GM13977 (cell line): ENCODE measurements at regions not wholly inside any gene's neighbourhood (a gene's known extent, or its start where the extent isn't known, plus 50 kb on each side); places are given as distances from the start of the nearest gene placed in this dataset.

Experiments
- DNase-seq: peaks from one replicate; pipeline ENCODE4 v3.0.0; 2012; ENCODE audit warnings: low spot score
- in situ Hi-C: fragments of 300-500 bp; cut with MboI; formaldehyde crosslinking; loops from one replicate; pipeline ENCODE4 v1.12.0; 2022; ENCODE audit warnings: low sequenced_read_pairs, low pct_unique_long_range_greater_than_20kb, mixed read lengths, inconsistent platforms; ENCODE audit not compliant: unreplicated experiment
- TF ChIP-seq, protein P1 (sequence below): IDR thresholded peaks from 2 replicates; pipeline ENCODE4 v1.5.1; 2012; ENCODE audit warnings: mild to moderate bottlenecking, control low read depth; ENCODE audit not compliant: insufficient read depth; ENCODE audit errors: extremely low read depth, missing control alignments

DNA sequence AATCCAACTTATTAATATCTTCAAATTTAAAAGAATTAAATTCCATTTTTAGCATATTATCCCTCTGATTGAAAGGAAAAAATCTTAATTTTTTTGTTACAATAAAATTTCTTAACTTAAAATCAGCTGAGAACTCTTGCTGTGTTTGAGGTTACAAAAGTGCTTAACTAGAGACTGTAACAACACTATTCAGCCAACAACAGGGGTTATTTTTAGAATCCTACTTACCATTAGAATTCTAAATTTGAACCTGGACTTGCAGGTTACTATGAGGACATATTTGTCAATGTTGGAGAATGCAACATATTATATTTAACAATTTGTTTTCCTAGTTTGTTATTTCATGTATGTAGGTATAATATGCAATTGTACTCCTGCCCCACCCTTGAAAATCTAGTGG is 238.1 kb upstream of the CXXC4 start:
- DNase-seq: no peak
- TF ChIP-seq, protein P1, sequence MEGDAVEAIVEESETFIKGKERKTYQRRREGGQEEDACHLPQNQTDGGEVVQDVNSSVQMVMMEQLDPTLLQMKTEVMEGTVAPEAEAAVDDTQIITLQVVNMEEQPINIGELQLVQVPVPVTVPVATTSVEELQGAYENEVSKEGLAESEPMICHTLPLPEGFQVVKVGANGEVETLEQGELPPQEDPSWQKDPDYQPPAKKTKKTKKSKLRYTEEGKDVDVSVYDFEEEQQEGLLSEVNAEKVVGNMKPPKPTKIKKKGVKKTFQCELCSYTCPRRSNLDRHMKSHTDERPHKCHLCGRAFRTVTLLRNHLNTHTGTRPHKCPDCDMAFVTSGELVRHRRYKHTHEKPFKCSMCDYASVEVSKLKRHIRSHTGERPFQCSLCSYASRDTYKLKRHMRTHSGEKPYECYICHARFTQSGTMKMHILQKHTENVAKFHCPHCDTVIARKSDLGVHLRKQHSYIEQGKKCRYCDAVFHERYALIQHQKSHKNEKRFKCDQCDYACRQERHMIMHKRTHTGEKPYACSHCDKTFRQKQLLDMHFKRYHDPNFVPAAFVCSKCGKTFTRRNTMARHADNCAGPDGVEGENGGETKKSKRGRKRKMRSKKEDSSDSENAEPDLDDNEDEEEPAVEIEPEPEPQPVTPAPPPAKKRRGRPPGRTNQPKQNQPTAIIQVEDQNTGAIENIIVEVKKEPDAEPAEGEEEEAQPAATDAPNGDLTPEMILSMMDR: no peak
- in situ Hi-C loops: loop anchor here (25.0 kb wide), 1 partner anchor 730 kb away; the partner anchor contains the start of gene PPA2

DNA sequence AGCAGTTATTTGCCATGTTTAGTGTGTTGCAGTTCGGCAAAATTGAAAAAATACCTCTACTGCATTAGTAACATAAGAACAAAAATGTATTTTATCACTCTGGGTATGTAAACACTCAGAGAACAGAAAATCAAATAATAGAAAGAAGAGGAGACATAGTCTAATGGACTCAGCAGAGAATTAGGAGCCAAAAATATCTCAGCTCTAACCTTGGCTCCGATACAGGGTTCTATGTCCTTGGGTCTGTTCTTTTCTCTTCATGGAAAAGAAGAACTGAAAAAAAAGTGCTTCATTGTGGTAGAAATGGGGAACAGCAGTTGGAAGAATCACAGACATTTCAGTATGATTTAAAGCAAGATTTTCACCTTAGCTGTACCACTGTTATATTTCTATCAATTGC is 240.5 kb upstream of the CXXC4 start:
- TF ChIP-seq, protein P1: no peak
- DNase-seq: no peak
- in situ Hi-C loops: loop anchor here (25.0 kb wide), 1 partner anchor 727 kb away; the partner anchor contains the start of gene PPA2

DNA sequence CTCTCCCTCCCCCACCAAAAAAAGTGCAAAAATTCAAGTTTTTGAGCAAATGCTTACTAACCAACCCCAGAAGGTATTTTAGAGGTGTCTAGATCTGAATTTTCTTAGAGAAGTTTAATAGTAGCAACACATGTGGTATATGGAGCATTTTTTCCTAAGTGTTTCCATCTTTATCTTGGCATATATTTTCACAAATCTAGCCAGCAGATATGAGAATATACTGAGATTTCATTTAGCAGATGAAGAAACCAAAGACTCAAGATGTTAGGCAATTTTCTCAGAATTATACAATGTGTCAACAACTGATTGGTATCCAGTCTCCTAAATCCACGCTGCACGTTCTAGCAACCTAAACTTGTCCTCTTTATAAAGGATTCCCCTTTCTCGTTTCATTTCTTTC is 245.5 kb upstream of the CXXC4 start:
- TF ChIP-seq, protein P1: no peak
- DNase-seq: no peak
- in situ Hi-C loops: loop anchor here (25.0 kb wide), 1 partner anchor 722 kb away; the partner anchor contains the start of gene PPA2

DNA sequence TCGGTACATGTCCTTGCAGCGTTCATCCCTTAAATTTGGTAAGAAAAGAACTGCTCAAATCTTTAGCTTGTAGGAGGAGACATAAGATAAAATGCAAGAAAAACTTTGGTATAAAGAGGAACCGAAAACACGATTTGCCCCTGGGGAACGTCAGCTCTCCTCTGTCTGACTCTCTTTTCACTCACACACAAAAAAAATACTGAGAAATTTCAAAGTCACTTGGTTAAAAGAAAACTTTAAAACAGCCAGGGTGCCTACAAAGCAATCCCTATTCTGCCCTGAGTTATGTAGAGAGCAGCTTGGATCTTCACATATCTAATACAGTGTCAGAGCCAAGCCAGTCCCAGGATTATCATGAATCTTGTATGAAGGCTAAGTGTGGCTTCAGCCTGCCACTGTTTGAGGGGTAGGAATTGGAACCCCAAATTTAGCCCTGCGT is 248.5 kb upstream of the CXXC4 start:
- in situ Hi-C loops: loop anchor here (25.0 kb wide), 1 partner anchor 719 kb away; the partner anchor contains the start of gene PPA2
- peak; percentile 28 for DNase-seq
- TF ChIP-seq, protein P1: no peak

DNA sequence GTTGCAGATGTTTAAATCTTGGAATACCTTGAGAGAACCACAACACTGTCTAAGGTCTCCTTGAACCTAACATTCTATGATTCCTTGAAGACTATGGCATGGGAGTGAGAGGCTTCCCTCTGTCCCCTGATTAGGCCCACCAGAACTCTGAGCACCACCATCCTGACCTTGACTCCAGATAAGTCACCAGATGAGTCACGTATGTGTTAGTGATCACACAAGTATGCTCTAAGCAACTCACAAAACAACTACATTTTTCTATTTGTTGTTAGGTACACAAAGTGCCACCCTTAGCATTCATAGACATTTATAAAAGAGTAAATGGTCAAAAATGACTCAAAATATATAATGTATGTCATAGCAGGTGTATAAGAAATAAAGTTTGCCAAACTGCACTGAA is 252.9 kb upstream of the CXXC4 start:
- DNase-seq: no peak
- TF ChIP-seq, protein P1: no peak
- in situ Hi-C loops: loop anchor here (25.0 kb wide), 1 partner anchor 715 kb away; the partner anchor contains the start of gene PPA2

DNA sequence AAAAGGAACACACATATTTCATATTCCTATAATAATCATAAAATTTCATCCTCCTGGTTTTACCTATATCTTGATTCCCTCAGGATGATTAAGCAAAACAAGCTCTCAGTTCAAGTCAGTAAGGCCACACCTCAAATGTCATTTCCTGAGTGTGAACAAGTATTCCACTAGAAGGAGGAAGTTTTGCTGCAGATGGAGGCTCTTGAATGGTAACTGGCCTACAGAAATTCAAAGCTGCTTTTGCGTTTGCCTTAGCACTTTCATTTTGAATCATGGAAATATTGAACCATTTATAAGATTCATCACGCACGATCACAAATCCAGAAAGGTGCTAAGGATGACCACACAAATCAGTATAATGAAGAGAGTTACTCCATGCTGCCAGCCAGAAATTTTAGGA is 254.4 kb upstream of the CXXC4 start:
- TF ChIP-seq, protein P1: no peak
- in situ Hi-C loops: loop anchor here (25.0 kb wide), 1 partner anchor 713 kb away; the partner anchor contains the start of gene PPA2
- no peak for DNase-seq
